ENCODE measurements at regions not wholly inside any gene's neighbourhood (a gene's known extent, or its start where the extent isn't known, plus 50 kb on each side); places are given as distances from the start of the nearest gene placed in this dataset.

GRCh38 chr5:112068593-112068992 lies 311.6 kb upstream of the NREP start:
- dilution Hi-C loops (cut with HindIII; ENCODE audit: low sequenced_read_pairs, unreplicated experiment), result no loop called here
- no peak for DNase-seq
- no peaks in the 10 kb centered on the region for H3K79me1 ChIP-seq (ENCODE audit: low read depth in 1 of 2, low read length in 2 of 2)

More at GRCh38 chr5:112068593-112068992, 311.6 kb upstream of the NREP start:
- Histone ChIP-seq H3K23ac (ENCODE audit: low read depth, low read length) (no peak overlapping the region), H3K14ac (replicated peaks; ENCODE audit: low read depth, low read length) (no peak overlapping the region), H3K27ac (ENCODE audit: insufficient read depth, low read length) (no peak overlapping the region), H2BK20ac (ENCODE audit: low read depth, low read length) (no peak overlapping the region), H2BK120ac (ENCODE audit: low read depth, low read length) (no peak overlapping the region), H4K91ac (ENCODE audit: insufficient read depth, low read depth, low read length) (no peak overlapping the region), H3K36me3 (ENCODE audit: control insufficient read depth, insufficient read depth, low read length) (no peaks in the 10 kb centered on the region), H3K18ac (ENCODE audit: low read depth, low read length) (no peak overlapping the region), H3K9ac (ENCODE audit: low read depth, low read length) (no peak overlapping the region), H3K4me2 (ENCODE audit: low read depth, low read length) (no peak overlapping the region), H3K27me3 (ENCODE audit: control insufficient read depth, insufficient read depth, low read length) (no peaks in the 10 kb centered on the region), H3K4me1 (ENCODE audit: control insufficient read depth, insufficient read depth, low read length) (no peaks in the 10 kb centered on the region), H2AFZ (replicated peaks; ENCODE audit: low read length, poor library complexity) (no peak overlapping the region), H3K4me3 (ENCODE audit: insufficient read depth, low read depth, low read length) (no peak overlapping the region), H2BK15ac (ENCODE audit: low read depth, low read length) (no peak overlapping the region), H3K9me1 (ENCODE audit: insufficient read depth, low read length) (no peaks in the 10 kb centered on the region), H2AK9ac (replicated peaks; ENCODE audit: low read depth, low read length, poor library complexity) (no peak overlapping the region), H3K56ac (ENCODE audit: extremely low read depth, insufficient read depth, low read length) (no peak overlapping the region), H3K4ac (ENCODE audit: low read depth, low read length) (no peak overlapping the region), H4K5ac (ENCODE audit: low read depth, low read length) (no peak overlapping the region), H4K20me1 (ENCODE audit: insufficient read depth, low read length) (no peaks in the 10 kb centered on the region), H4K8ac (ENCODE audit: low read depth in 2 of 2, low read length in 2 of 2) (no peak overlapping the region), H2BK5ac (ENCODE audit: low read depth, low read length, poor library complexity, severe bottlenecking) (no peak overlapping the region), H2AK5ac (ENCODE audit: low read depth, low read length) (no peak overlapping the region), H3K9me3 (ENCODE audit: control insufficient read depth, insufficient read depth, low read length) (no peaks in the 10 kb centered on the region)
- POLR2A ChIA-PET (ENCODE audit: unreplicated experiment), result no interaction called here
- ATAC-seq (ENCODE audit: low read depth), result no peak
- TF ChIP-seq CTCF (conservative IDR thresholded peaks at IDR 0.05; ENCODE audit: low read depth, low read length), result no peak
- no peak for TF ChIP-seq USF2 (IDR thresholded peaks at IDR 0.05; ENCODE audit: low read depth, low read length)
- BruUV-seq (replicated peaks), result no TSS peak
- intact Hi-C loops (cut with micrococcal nuclease), result no loop called here
- CTCF ChIA-PET, result interaction anchor here (0.6 kb wide), 1 partner anchor 799 kb away, joined by 3 read pairs; no protein-coding TSS in a partner anchor
- no CpG with 5 or more reads among the region's 3 CpGs for WGBS, 2 experiments (ENCODE audit: extremely low coverage in 2 of 2, insufficient read length in 1 of 2)
- in situ Hi-C loops (cut with MboI; ENCODE audit: low sequenced_read_pairs), result no loop called here
